MM.1S (cell line): ENCODE measurements at regions not wholly inside any gene's neighbourhood (a gene's known extent, or its start where the extent isn't known, plus 50 kb on each side); places are given as distances from the start of the nearest gene placed in this dataset.

Source experiments
- DNase-seq: peaks from one replicate; pipeline ENCODE4 v3.0.0-alpha.2; 2015
- H2AFZ ChIP-seq: fragments of 300-600 bp; sonication (generic); 2 replicates; pipeline ENCODE4 v1.6.0; 2016; ENCODE audit warnings: antibody characterized with exemption, low read length
- H3F3A ChIP-seq: fragments of 300-600 bp; sonication (generic); 2 replicates; pipeline ENCODE4 v1.6.1; 2016; ENCODE audit warnings: mild to moderate bottlenecking, antibody characterized with exemption, low read length, moderate library complexity, mixed read lengths; ENCODE audit not compliant: insufficient read depth
- H3K27ac ChIP-seq: fragments of 300-600 bp; sonication (generic); 2 replicates; pipeline ENCODE4 v1.5.1; 2016; ENCODE audit warnings: mild to moderate bottlenecking, low read length
- H3K27me3 ChIP-seq: fragments of 300-600 bp; sonication (generic); replicated peaks from 2 replicates; pipeline ENCODE4 v1.6.0; 2016; ENCODE audit warnings: low read length; ENCODE audit not compliant: insufficient read depth
- H3K36me3 ChIP-seq: fragments of 300-600 bp; sonication (generic); replicated peaks from 2 replicates; pipeline ENCODE4 v1.6.1; 2016; ENCODE audit warnings: mild to moderate bottlenecking, low read length, mixed read lengths; ENCODE audit not compliant: insufficient read depth
- H3K4me1 ChIP-seq: fragments of 300-600 bp; sonication (generic); 2 replicates; pipeline ENCODE4 v1.6.1; 2016; ENCODE audit warnings: low read length, mixed read lengths
- H3K4me2 ChIP-seq: fragments of 300-600 bp; sonication (generic); 2 replicates; pipeline ENCODE4 v1.6.0; 2016; ENCODE audit warnings: low read depth, low read length
- H3K4me3 ChIP-seq: fragments of 300-600 bp; sonication (generic); 2 replicates; pipeline ENCODE4 v1.5.1; 2016; ENCODE audit warnings: low read length, mixed read lengths
- H3K79me2 ChIP-seq: fragments of 300-600 bp; sonication (generic); 2 replicates; pipeline ENCODE4 v1.6.1; 2016; ENCODE audit warnings: mixed run types, low read length, mixed read lengths
- H3K9ac ChIP-seq: fragments of 300-600 bp; sonication (generic); 2 replicates; pipeline ENCODE4 v1.6.1; 2016; ENCODE audit warnings: low read length, mixed read lengths
- H3K9me2 ChIP-seq: fragments of 300-600 bp; sonication (generic); replicated peaks from 2 replicates; pipeline ENCODE4 v1.6.1; 2016; ENCODE audit warnings: mild to moderate bottlenecking, low read length, mixed read lengths; ENCODE audit not compliant: insufficient read depth
- H3K9me3 ChIP-seq: fragments of 300-600 bp; sonication (generic); replicated peaks from 2 replicates; pipeline ENCODE4 v1.6.1; 2016; ENCODE audit warnings: mild to moderate bottlenecking, low read length, mixed read lengths; ENCODE audit not compliant: insufficient read depth
- H4K20me1 ChIP-seq: fragments of 300-600 bp; sonication (generic); 2 replicates; pipeline ENCODE4 v1.6.1; 2016; ENCODE audit warnings: mild to moderate bottlenecking, low read length, moderate library complexity, mixed read lengths; ENCODE audit not compliant: insufficient read depth
- EZH2 ChIP-seq: fragments of 300-600 bp; sonication (generic); optimal IDR thresholded peaks from 2 replicates; pipeline ENCODE3; 2017; ENCODE audit warnings: low read depth, mild to moderate bottlenecking, antibody characterized with exemption, low read length, mixed read lengths
- EZH2phosphoT487 ChIP-seq: fragments of 300-600 bp; sonication (generic); IDR thresholded peaks from 2 replicates; pipeline ENCODE4 v1.6.1; 2018; ENCODE audit warnings: antibody characterized with exemption, low read length
- TF ChIP-seq, protein P1 (sequence below): fragments of 300-600 bp; sonication (generic); IDR thresholded peaks from 2 replicates; pipeline ENCODE4 v1.5.1; 2016; ENCODE audit warnings: antibody characterized with exemption, low read length, mixed read lengths

DNA sequence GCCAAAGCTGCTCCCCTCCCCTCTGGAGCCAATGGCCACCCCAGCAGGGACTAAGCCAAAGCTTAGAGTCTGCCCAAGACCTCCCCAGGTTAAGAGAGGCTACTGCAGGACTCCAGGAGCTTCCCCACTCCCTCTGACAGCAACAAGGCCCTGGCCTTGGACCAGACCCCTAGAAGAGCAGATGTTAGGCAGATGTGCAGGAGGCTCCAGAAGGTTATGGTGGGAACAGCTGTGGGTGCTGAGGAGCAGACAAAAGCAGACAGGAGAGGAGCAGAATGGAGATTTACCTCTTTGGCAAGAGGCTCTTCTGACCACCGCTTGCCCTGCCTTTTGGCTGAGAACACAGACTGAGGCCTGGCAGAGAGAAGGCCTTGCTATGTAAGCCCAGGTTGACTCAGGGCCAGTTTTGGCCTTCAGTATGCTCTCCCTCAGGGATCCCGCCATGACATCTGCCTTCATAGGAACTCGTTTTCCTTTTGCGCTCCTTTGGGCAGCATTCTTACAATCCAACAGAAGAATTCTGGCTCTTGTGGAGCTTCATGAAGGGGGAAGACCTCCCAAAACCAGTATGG lies 113.0 kb downstream of the RBFOX3 start:
- Histone ChIP-seq H3K79me2 (no peaks in the 10 kb centered on the region), H3K9me2 (no peaks in the 10 kb centered on the region), H3K9me3 (no peaks in the 10 kb centered on the region), H3K27ac (no peak overlapping the region), H3K4me3 (no peak overlapping the region), H3K4me2 (no peak overlapping the region), H2AFZ (no peak overlapping the region), H4K20me1 (no peaks in the 10 kb centered on the region), H3F3A (no peaks in the 10 kb centered on the region), H3K27me3 (peaks cover 78% of the 10 kb centered on the region), H3K4me1 (no peaks in the 10 kb centered on the region), H3K9ac (no peak overlapping the region), H3K36me3 (no peaks in the 10 kb centered on the region)
- TF ChIP-seq EZH2phosphoT487: no peak
- no peak for TF ChIP-seq EZH2
- TF ChIP-seq, protein P1, sequence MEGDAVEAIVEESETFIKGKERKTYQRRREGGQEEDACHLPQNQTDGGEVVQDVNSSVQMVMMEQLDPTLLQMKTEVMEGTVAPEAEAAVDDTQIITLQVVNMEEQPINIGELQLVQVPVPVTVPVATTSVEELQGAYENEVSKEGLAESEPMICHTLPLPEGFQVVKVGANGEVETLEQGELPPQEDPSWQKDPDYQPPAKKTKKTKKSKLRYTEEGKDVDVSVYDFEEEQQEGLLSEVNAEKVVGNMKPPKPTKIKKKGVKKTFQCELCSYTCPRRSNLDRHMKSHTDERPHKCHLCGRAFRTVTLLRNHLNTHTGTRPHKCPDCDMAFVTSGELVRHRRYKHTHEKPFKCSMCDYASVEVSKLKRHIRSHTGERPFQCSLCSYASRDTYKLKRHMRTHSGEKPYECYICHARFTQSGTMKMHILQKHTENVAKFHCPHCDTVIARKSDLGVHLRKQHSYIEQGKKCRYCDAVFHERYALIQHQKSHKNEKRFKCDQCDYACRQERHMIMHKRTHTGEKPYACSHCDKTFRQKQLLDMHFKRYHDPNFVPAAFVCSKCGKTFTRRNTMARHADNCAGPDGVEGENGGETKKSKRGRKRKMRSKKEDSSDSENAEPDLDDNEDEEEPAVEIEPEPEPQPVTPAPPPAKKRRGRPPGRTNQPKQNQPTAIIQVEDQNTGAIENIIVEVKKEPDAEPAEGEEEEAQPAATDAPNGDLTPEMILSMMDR: no peak
- no peak for DNase-seq

DNA sequence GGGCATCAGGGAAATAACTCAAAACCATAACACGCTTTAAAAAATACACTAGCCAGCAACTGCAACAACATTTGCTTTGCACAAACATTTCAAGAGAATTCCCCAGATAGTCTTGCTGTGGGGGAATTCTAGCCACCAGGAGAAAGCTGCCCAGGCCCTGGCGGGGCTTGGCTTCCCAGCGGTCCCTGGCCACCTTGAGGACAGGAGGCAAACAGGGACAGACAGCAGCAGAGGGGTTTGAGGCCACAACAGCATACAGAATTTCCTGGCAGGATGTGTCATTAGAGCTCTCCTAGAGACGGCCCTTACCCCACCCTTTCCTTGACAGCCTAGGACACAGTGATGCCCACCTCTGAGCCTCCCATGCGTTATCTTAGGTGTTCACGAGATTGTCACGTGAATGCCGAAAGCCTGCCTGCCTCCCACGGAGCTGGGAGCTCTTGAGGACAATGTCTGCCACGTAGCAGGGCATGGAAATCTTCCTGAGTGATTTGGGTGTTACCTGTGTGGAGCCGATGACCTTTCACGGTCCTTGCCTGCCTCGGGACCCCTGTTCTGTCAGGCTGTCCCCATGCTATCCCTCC lies 114.3 kb downstream of the RBFOX3 start:
- Histone ChIP-seq H3K27ac (no peak overlapping the region), H3K79me2 (no peaks in the 10 kb centered on the region), H3F3A (no peaks in the 10 kb centered on the region), H3K27me3 (peaks cover 78% of the 10 kb centered on the region), H3K4me2 (no peak overlapping the region), H2AFZ (no peak overlapping the region), H3K36me3 (no peaks in the 10 kb centered on the region), H4K20me1 (no peaks in the 10 kb centered on the region), H3K4me3 (no peak overlapping the region), H3K9me2 (no peaks in the 10 kb centered on the region), H3K4me1 (no peaks in the 10 kb centered on the region), H3K9ac (no peak overlapping the region), H3K9me3 (no peaks in the 10 kb centered on the region)
- TF ChIP-seq EZH2 (no peak), EZH2phosphoT487 (no peak)
- TF ChIP-seq, protein P1: no peak
- DNase-seq: no peak

DNA sequence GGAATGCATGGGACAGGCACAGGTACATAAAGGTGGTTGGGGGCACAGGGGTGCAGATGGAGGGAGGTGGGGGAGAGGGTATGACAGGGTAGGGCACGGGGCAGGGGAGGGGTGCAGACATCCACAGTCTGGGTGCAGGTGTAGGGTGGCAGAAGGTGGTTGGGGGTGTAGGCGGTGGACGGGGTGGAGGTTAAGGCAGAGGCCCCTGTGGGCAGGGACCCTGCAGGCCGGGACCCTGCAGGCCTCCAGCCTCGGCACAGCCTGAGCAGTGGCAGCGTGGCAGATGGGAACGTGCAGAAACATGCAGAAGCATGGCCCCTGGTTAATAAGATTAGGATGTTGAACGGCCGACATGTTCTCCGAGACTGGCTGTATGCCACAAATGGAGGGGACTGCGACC lies 115.2 kb downstream of the RBFOX3 start:
- Histone ChIP-seq H3K27ac (no peak overlapping the region), H3K79me2 (no peaks in the 10 kb centered on the region), H3K4me2 (no peak overlapping the region), H3K4me3 (no peak overlapping the region), H3K9me3 (no peaks in the 10 kb centered on the region), H3K4me1 (no peaks in the 10 kb centered on the region), H3K27me3 (peaks cover 75% of the 10 kb centered on the region), H4K20me1 (no peaks in the 10 kb centered on the region), H2AFZ (no peak overlapping the region), H3K9me2 (no peaks in the 10 kb centered on the region), H3F3A (no peaks in the 10 kb centered on the region), H3K36me3 (no peaks in the 10 kb centered on the region), H3K9ac (no peak overlapping the region)
- DNase-seq: no peak
- no peak for TF ChIP-seq EZH2
- TF ChIP-seq, protein P1: no peak
- no peak for TF ChIP-seq EZH2phosphoT487
